ENCODE measurements at regions not wholly inside any gene's neighbourhood (a gene's known extent, or its start where the extent isn't known, plus 50 kb on each side); places are given as distances from the start of the nearest gene placed in this dataset.

GRCh38 chr9:129264388-129264787 lies 86.3 kb upstream of the IER5L start:
- H3K4me3 ChIP-seq (ENCODE audit: low read depth, low read length), result no peak overlapping the region
- no peak for TF ChIP-seq CTCF (IDR thresholded peaks at IDR 0.05; ENCODE audit: borderline replicate concordance, insufficient read depth, low read depth, low read length)

- TF ChIP-seq CTCF (IDR thresholded peaks at IDR 0.05; ENCODE audit: borderline replicate concordance, insufficient read depth, low read depth, low read length), result no peak
- no peak overlapping the region for H3K4me3 ChIP-seq (ENCODE audit: low read depth, low read length)
These were observed 85.8 kb upstream of the IER5L start for GRCh38 chr9:129263836-129264235.

- no peak overlapping the region for H3K4me3 ChIP-seq (ENCODE audit: low read depth, low read length)
- no peak for TF ChIP-seq CTCF (IDR thresholded peaks at IDR 0.05; ENCODE audit: borderline replicate concordance, insufficient read depth, low read depth, low read length)
These were observed 84.2 kb upstream of the IER5L start for GRCh38 chr9:129262261-129262660.

- no peak for TF ChIP-seq CTCF (IDR thresholded peaks at IDR 0.05; ENCODE audit: borderline replicate concordance, insufficient read depth, low read depth, low read length)
- H3K4me3 ChIP-seq (ENCODE audit: low read depth, low read length), result no peak overlapping the region
These were observed 81.3 kb upstream of the IER5L start for GRCh38 chr9:129259375-129259774.

GRCh38 chr9:129258823-129259301 lies 80.8 kb upstream of the IER5L start:
- TF ChIP-seq CTCF (IDR thresholded peaks at IDR 0.05; ENCODE audit: borderline replicate concordance, insufficient read depth, low read depth, low read length), result no peak
- peak overlapping the region; percentile 16 for H3K4me3 ChIP-seq (ENCODE audit: low read depth, low read length)

- peak overlapping the region; percentile 16 for H3K4me3 ChIP-seq (ENCODE audit: low read depth, low read length)
- TF ChIP-seq CTCF (IDR thresholded peaks at IDR 0.05; ENCODE audit: borderline replicate concordance, insufficient read depth, low read depth, low read length), result no peak
These were observed 80.2 kb upstream of the IER5L start for GRCh38 chr9:129258124-129258822.
